H9 (cell line): ENCODE measurements at regions not wholly inside any gene's neighbourhood (a gene's known extent, or its start where the extent isn't known, plus 50 kb on each side); places are given as distances from the start of the nearest gene placed in this dataset.

Experiments
- DNase-seq: peaks from one replicate; pipeline ENCODE4 v3.0.0-alpha.2; 2017
- H2AFZ ChIP-seq: one replicate; pipeline ENCODE4 v1.6.1; 2013; ENCODE audit warnings: mild to moderate bottlenecking, low read length, control low read depth, moderate library complexity
- H2AK5ac ChIP-seq: 2 replicates; pipeline ENCODE4 v1.6.1; 2013; ENCODE audit warnings: low read length, control low read depth, mixed read lengths; ENCODE audit not compliant: insufficient read length
- H2BK120ac ChIP-seq: one replicate; pipeline ENCODE4 v1.6.1; 2013; ENCODE audit warnings: low read depth, mild to moderate bottlenecking, low read length, control low read depth, inconsistent platforms; ENCODE audit not compliant: poor library complexity, severe bottlenecking
- H2BK12ac ChIP-seq: 2 replicates; pipeline ENCODE4 v1.6.1; 2013; ENCODE audit warnings: low read length, control low read depth, mixed read lengths, low read depth; ENCODE audit not compliant: insufficient read length
- H2BK15ac ChIP-seq: 2 replicates; pipeline ENCODE4 v1.6.1; 2013; ENCODE audit warnings: low read depth, low read length, control low read depth
- H2BK20ac ChIP-seq: one replicate; pipeline ENCODE4 v1.6.1; 2013; ENCODE audit warnings: low read depth, mild to moderate bottlenecking, low read length, control low read depth, inconsistent platforms; ENCODE audit not compliant: poor library complexity, severe bottlenecking
- H2BK5ac ChIP-seq: 2 replicates; pipeline ENCODE4 v1.6.1; 2013; ENCODE audit warnings: low read length, control low read depth, mixed read lengths; ENCODE audit not compliant: insufficient read length
- H3K14ac ChIP-seq: 2 replicates; pipeline ENCODE4 v1.6.1; 2013; ENCODE audit warnings: low read length, control low read depth; ENCODE audit not compliant: insufficient read depth
- H3K18ac ChIP-seq: 2 replicates; pipeline ENCODE4 v1.6.1; 2013; ENCODE audit warnings: low read depth, mild to moderate bottlenecking, mixed read lengths, low read length, control low read depth; ENCODE audit not compliant: insufficient read length
- H3K23ac ChIP-seq: 2 replicates; pipeline ENCODE4 v1.6.1; 2013; ENCODE audit warnings: low read length, control low read depth, mixed read lengths, low read depth; ENCODE audit not compliant: insufficient read length
- H3K23me2 ChIP-seq: 2 replicates; pipeline ENCODE4 v1.6.1; 2013; ENCODE audit warnings: low read depth, mild to moderate bottlenecking, mixed read lengths, low read length, control low read depth; ENCODE audit not compliant: insufficient read length, poor library complexity, severe bottlenecking
- H3K27ac ChIP-seq: 2 replicates; pipeline ENCODE4 v1.5.1; 2013; ENCODE audit warnings: low read length, control low read depth, mixed read lengths, low read depth; ENCODE audit not compliant: insufficient read length
- H3K27me3 ChIP-seq: 2 replicates; pipeline ENCODE4 v1.6.1; 2013; ENCODE audit warnings: low read length, control low read depth, inconsistent platforms; ENCODE audit not compliant: insufficient read depth
- H3K4ac ChIP-seq: 2 replicates; pipeline ENCODE4 v1.6.1; 2013; ENCODE audit warnings: low read depth, mild to moderate bottlenecking, control low read depth, inconsistent platforms, low read length, moderate library complexity
- H3K4me1 ChIP-seq: 2 replicates; pipeline ENCODE4 v1.6.1; 2013; ENCODE audit warnings: low read length, control low read depth, inconsistent platforms; ENCODE audit not compliant: insufficient read depth
- H3K4me2 ChIP-seq: 2 replicates; pipeline ENCODE4 v1.6.1; 2013; ENCODE audit warnings: low read length, control low read depth, mixed read lengths; ENCODE audit not compliant: insufficient read length, insufficient read depth
- H3K56ac ChIP-seq: 2 replicates; pipeline ENCODE4 v1.6.1; 2013; ENCODE audit warnings: low read depth, mild to moderate bottlenecking, mixed read lengths, low read length, control low read depth; ENCODE audit not compliant: insufficient read length
- H3K79me1 ChIP-seq: 2 replicates; pipeline ENCODE4 v1.6.1; 2013; ENCODE audit warnings: low read depth, mild to moderate bottlenecking, moderate library complexity, low read length, control low read depth, inconsistent platforms; ENCODE audit not compliant: insufficient read depth, poor library complexity, severe bottlenecking
- H3K79me2 ChIP-seq: 2 replicates; pipeline ENCODE4 v1.6.1; 2013; ENCODE audit warnings: low read length, control low read depth, inconsistent platforms; ENCODE audit not compliant: insufficient read depth
- H3K9ac ChIP-seq: 2 replicates; pipeline ENCODE4 v1.6.1; 2013; ENCODE audit warnings: low read length, control low read depth, mixed read lengths; ENCODE audit not compliant: insufficient read length; ENCODE audit errors: extremely low read depth
- H3K9me3 ChIP-seq: one replicate; pipeline ENCODE4 v1.6.1; 2013; ENCODE audit warnings: low read depth, low read length, inconsistent platforms; ENCODE audit not compliant: control insufficient read depth
- H3T11ph ChIP-seq: one replicate; pipeline ENCODE4 v1.6.1; 2013; ENCODE audit warnings: mild to moderate bottlenecking, low read length, control low read depth, inconsistent platforms
- H4K20me1 ChIP-seq: one replicate; pipeline ENCODE4 v1.6.1; 2013; ENCODE audit not compliant: control insufficient read depth, insufficient read length, insufficient read depth
- H4K5ac ChIP-seq: 2 replicates; pipeline ENCODE4 v1.6.1; 2013; ENCODE audit warnings: low read depth, mild to moderate bottlenecking, mixed read lengths, low read length, control low read depth; ENCODE audit not compliant: insufficient read length
- H4K8ac ChIP-seq: replicated peaks from 2 replicates; pipeline ENCODE4 v1.6.1; 2013; ENCODE audit warnings: low read length, control low read depth, mixed read lengths, low read depth; ENCODE audit not compliant: insufficient read length
- H4K91ac ChIP-seq: 2 replicates; pipeline ENCODE4 v1.6.1; 2013; ENCODE audit warnings: low read depth, mild to moderate bottlenecking, moderate library complexity, mixed read lengths, low read length, control low read depth; ENCODE audit not compliant: insufficient read length
- H3K27ac Mint-ChIP-seq, 3 experiments: 2 replicates in 2 of 3; 3 replicates in 1 of 3; pipeline ENCODE4 v1.8.0; 2020 to 2021; ENCODE audit warnings: mixed read lengths in 3 of 3, mild to moderate bottlenecking in 1 of 3, moderate library complexity in 1 of 3
- H3K27me3 Mint-ChIP-seq: 2 replicates; pipeline ENCODE4 v1.8.0; 2021; ENCODE audit warnings: low read depth, mild to moderate bottlenecking, moderate library complexity, mixed read lengths
- H3K36me3 Mint-ChIP-seq, 3 experiments: 2 replicates in 2 of 3; 3 replicates in 1 of 3; pipeline ENCODE4 v1.8.0; 2020 to 2021; ENCODE audit warnings: low read depth in 3 of 3, mixed read lengths in 3 of 3; ENCODE audit not compliant: insufficient read depth in 1 of 3
- H3K4me1 Mint-ChIP-seq, 2 experiments: 2 replicates each; pipeline ENCODE4 v1.8.0; 2020; ENCODE audit warnings: mixed read lengths in 2 of 2
- H3K4me3 Mint-ChIP-seq, 2 experiments: 2 replicates in 1 of 2; 3 replicates in 1 of 2; pipeline ENCODE4 v1.8.0; 2020 to 2021; ENCODE audit warnings: mild to moderate bottlenecking in 2 of 2, mixed read lengths in 2 of 2, moderate library complexity in 1 of 2
- H3K9me3 Mint-ChIP-seq, 2 experiments: 2 replicates in 1 of 2; 3 replicates in 1 of 2; pipeline ENCODE4 v1.8.0; 2020; ENCODE audit warnings: mild to moderate bottlenecking in 2 of 2, mixed read lengths in 2 of 2, moderate library complexity in 1 of 2
- WGBS: extraction: QIAGEN DNeasy Blood & Tissue Kit; methylation state at CpG from one replicate; pipeline ENCODE4 v1.1.7; 2013; ENCODE audit warnings: missing lambda C conversion rate, low lambda C conversion rate, mixed read lengths; ENCODE audit not compliant: insufficient read length; ENCODE audit errors: extremely low coverage; 5-methylcytosine and 5-hydroxymethylcytosine counted together
- TF ChIP-seq, protein P1 (sequence below): fragments of 200-600 bp; sonication (generic); conservative IDR thresholded peaks from 3 replicates; pipeline ENCODE4 v1.8.0; 2021; ENCODE audit warnings: antibody characterized with exemption, mild to moderate bottlenecking

DNA sequence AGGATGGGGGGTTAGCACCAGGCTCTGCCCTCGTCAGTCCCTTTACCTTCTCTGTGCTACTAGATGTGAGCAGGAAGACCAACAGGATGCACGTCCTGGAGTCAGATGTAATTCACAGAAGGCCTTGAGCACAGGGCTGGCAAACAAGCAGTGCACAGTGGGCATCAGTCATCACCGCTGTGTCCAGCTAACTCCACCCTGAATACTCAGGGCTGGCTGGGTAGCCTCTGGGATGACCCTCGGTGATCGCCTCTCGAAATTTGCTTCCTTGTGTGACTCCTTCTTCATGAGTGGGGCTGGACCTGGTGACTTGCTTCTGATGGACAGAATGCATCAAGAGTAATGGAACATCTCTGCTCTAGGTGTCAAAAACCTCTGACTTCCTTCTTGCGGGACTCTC is 92.2 kb upstream of the TMPRSS2 start:
- DNase-seq, result no peak
- no peaks in the 10 kb centered on the region for H3K79me2 ChIP-seq
- H3K23me2 ChIP-seq, result no peaks in the 10 kb centered on the region
- H3K18ac ChIP-seq, result no peak overlapping the region
- no peak overlapping the region for H2AK5ac ChIP-seq
- no peak overlapping the region for H3K14ac ChIP-seq
- no peak overlapping the region for H2BK12ac ChIP-seq
- Mint-ChIP-seq H3K36me3 (no peaks in the 10 kb centered on the region; a peak in 1 of 7 replicates), H3K9me3 (no peaks in the 10 kb centered on the region; a peak in 1 of 5 replicates), H3K4me1 (peaks cover 7 to 20% of the 10 kb centered on the region in 2 experiments), H3K4me3 (no peak overlapping the region; a peak in 1 of 5 replicates), H3K27me3 (peaks cover 30% of the 10 kb centered on the region), H3K27ac (no peak overlapping the region)
- no peak overlapping the region for H2BK15ac ChIP-seq
- no peak overlapping the region for H3K4ac ChIP-seq
- no peak overlapping the region for H4K91ac ChIP-seq
- H4K20me1 ChIP-seq, result no peaks in the 10 kb centered on the region
- no peaks in the 10 kb centered on the region for H3K79me1 ChIP-seq
- no peak overlapping the region for H3K27ac ChIP-seq
- H3K9ac ChIP-seq, result no peak overlapping the region
- H2AFZ ChIP-seq, result no peak overlapping the region
- no peaks in the 10 kb centered on the region for H3K27me3 ChIP-seq
- no peak overlapping the region for H3K4me2 ChIP-seq
- TF ChIP-seq, protein P1, sequence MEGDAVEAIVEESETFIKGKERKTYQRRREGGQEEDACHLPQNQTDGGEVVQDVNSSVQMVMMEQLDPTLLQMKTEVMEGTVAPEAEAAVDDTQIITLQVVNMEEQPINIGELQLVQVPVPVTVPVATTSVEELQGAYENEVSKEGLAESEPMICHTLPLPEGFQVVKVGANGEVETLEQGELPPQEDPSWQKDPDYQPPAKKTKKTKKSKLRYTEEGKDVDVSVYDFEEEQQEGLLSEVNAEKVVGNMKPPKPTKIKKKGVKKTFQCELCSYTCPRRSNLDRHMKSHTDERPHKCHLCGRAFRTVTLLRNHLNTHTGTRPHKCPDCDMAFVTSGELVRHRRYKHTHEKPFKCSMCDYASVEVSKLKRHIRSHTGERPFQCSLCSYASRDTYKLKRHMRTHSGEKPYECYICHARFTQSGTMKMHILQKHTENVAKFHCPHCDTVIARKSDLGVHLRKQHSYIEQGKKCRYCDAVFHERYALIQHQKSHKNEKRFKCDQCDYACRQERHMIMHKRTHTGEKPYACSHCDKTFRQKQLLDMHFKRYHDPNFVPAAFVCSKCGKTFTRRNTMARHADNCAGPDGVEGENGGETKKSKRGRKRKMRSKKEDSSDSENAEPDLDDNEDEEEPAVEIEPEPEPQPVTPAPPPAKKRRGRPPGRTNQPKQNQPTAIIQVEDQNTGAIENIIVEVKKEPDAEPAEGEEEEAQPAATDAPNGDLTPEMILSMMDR, result no peak
- no peaks in the 10 kb centered on the region for H3K4me1 ChIP-seq
- WGBS, result no CpG with 5 or more reads among the region's 7 CpGs
- no peak overlapping the region for H4K5ac ChIP-seq
- H3K9me3 ChIP-seq, result no peaks in the 10 kb centered on the region
- no peak overlapping the region for H4K8ac ChIP-seq
- no peak overlapping the region for H2BK20ac ChIP-seq
- no peak overlapping the region for H3K23ac ChIP-seq
- H3T11ph ChIP-seq, result no peak overlapping the region
- no peak overlapping the region for H3K56ac ChIP-seq
- no peak overlapping the region for H2BK120ac ChIP-seq
- H2BK5ac ChIP-seq, result no peak overlapping the region
